HG03378 (cell line): ENCODE measurements at regions not wholly inside any gene's neighbourhood (a gene's known extent, or its start where the extent isn't known, plus 50 kb on each side); places are given as distances from the start of the nearest gene placed in this dataset.

Source experiments
- ATAC-seq: cut with Tn5 transposase; IDR thresholded peaks from one replicate; pipeline ENCODE4 v1.9.1; 2021; ENCODE audit warnings: mild to moderate bottlenecking, moderate library complexity; ENCODE audit not compliant: unreplicated experiment

DNA sequence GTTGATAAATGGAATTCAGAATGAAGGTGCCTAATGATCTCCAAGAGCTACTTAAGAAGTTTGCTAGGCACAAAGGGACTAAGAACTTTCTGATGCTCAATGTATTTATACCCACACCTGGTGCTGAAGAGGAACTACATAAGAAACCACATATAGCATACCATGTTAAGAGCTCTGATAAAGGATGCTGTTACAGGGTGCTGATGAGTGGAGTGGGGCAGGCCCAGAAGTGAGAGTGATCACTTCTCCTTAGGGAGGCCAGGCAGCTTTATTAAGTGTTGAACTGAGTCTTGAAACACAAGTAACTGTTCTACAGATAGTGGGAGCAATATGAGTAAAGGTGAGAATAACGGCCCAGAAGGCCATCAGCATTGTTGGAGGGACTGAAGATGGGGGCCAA is 68.3 kb upstream of the CHRDL1 start:
- no peak for ATAC-seq

DNA sequence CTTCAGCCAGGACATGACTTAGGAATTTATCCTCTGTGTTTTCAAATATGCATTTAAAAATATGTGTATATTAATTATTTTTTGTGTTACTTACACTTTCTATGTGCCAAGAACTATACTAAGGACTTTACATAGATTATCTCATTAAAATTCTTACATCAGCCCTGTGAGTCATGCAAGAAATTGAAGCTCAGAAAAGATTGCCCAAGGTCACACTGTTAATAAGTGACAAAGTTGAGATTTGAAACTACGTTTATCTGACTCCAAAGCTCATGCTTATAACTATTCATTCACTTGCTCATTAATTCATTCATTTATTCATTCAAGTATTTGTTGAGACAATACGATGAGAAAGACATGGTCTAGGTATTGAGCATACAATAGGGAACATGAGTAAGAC is 62.9 kb upstream of the CHRDL1 start:
- ATAC-seq, result no peak

DNA sequence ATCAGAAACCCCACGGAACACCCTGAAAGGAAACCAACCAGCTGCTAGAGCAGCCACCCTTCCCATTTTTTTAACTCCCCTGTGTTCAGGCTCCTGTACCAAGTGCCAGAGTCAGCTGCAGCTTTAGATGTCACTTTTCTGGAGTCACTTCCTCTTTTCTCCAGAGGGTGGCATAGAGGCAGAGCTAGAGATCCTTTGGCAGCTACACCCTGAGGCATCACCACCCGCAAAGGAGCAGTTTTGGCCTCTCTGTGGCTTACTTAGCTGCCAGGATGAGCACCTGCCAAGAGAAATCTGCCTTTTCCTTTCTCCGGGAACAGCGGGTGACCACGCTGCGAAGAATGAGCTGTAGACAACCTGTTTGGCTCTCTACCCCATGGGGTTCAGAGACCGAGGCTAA is 58.0 kb upstream of the CHRDL1 start:
- no peak for ATAC-seq

DNA sequence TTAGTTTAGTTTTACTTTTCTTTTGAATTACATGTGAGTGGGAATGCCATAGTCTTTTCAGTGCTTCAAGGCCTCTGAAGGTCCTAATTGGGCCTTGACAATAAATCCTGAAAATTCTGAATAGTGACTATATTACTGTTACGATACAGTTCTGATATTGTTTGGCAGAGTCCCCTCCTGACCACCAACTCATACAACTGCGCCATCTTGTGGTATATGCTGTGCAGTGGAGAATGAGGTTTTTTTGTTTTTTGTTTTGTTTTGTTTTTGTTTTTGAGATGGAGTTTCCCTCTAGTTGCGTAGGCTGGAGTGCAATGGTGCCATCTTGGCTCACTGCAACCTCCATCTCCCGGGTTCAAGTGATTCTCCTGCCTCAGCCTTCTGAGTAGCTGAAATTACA is 56.6 kb upstream of the CHRDL1 start:
- no peak for ATAC-seq

DNA sequence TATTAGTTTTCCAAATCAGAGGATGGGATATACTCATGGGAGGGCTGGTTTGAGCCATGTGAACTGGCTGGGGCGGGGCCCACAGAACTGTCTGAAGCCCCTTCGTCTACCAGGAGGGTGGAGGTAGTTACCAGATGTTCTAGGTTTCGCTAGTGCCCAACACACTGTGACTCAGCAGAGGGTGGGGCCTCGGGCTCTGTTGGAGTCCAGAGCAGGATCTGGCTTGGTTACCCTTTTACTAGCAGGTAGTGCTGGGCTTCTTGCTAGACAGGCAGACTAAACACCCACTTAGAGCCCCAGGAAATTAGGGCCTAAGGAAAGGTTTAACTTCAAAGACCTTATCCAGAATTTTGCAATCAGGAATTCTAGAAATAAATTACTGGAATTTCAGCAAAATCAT is 56.2 kb upstream of the CHRDL1 start:
- no peak for ATAC-seq

DNA sequence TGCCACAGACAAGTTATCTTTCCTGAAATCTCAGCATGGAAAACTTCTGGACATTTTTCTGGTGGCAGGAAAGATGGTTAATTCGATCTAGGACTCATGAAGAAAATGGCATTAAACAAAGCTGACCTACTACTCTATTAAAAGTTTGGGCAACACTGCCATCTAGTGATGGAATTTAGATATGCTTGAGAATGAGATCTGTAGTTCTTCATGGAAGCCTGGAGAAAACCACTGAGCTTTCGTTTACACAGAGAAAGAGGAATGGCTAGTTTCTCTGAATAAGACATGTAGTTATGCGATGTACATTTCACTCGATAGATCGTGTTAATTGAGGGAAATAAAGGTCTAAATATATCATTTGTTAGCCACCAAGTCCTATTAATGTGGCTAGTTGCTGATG is 51.7 kb upstream of the CHRDL1 start:
- ATAC-seq, result peak; percentile 80

DNA sequence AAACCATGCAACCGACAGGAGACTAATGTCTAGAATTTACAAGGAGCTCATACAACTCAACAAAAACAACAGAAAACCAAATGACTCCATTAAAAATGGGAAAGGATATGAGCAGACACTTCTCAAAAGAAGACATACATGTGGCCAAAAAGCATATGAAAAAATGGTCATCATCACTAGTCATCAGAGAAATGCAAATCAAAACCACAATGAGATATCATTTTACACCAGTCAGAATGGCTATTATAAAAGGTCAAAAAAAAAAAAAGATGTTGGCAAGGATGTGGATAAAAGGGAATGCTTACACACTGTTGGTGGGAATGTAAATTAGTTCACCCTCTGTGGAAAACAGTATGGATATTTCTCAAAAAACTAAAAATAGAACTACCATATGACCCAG is 50.5 kb upstream of the CHRDL1 start:
- ATAC-seq, result no peak
